ENCODE measurements at regions not wholly inside any gene's neighbourhood (a gene's known extent, or its start where the extent isn't known, plus 50 kb on each side); places are given as distances from the start of the nearest gene placed in this dataset.

DNA sequence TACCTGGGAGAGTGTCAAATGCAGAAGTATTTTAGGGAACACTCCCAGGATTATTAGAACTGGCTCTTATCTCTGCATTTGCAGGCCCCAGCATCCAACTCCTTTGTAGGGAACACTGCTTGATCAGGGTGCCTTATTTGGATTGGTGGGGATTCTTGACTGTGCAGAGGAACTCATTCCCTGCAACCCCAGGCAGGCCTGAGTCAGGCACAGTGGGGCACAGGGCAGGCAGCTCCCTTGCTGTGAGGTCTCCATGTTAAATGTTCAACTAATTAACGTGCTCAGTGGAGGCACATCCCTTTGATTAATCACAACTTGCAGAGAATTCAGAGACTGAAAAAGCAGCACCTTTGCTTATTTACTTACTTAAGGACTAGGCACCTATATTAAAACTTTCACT, 102.3 kb upstream of the TENM4 start:
- Histone ChIP-seq H3K27me3 (replicated peaks in 1 of 2; ENCODE audit: control insufficient read depth in 2 of 2, insufficient read depth in 2 of 2, low read length in 1 of 2) (no peaks in the 10 kb centered on the region; a peak in 1 of 4 replicates), H3K36me3 (ENCODE audit: control insufficient read depth in 2 of 2, insufficient read depth in 2 of 2, low read length in 1 of 2) (no peaks in the 10 kb centered on the region), H2AFZ (ENCODE audit: control insufficient read depth, low read depth, low read length) (no peak overlapping the region), H3K79me2 (ENCODE audit: control insufficient read depth, insufficient read depth, low read length) (no peaks in the 10 kb centered on the region), H3K9me3 (replicated peaks; ENCODE audit: control insufficient read depth, insufficient read depth, low read length) (no peaks in the 10 kb centered on the region; the same call in 2 of the 3 replicates), H4K20me1 (ENCODE audit: control insufficient read depth, insufficient read depth) (no peaks in the 10 kb centered on the region), H3K4me2 (ENCODE audit: control insufficient read depth, insufficient read depth) (no peak overlapping the region), H3K4me3 (no peak overlapping the region), H3K4me1 (ENCODE audit: control insufficient read depth, insufficient read depth, low read length) (no peaks in the 10 kb centered on the region), H3K9ac (ENCODE audit: control insufficient read depth, insufficient read depth, low read length) (no peak overlapping the region), H3K27ac (ENCODE audit: control insufficient read depth, insufficient read depth) (no peak overlapping the region)
- WGBS (ENCODE audit: insufficient coverage, insufficient replicate concordance, low lambda C conversion rate, missing lambda C conversion rate) = 0% methylated on average over 1 of the region's 1 CpG
- intact Hi-C loops (cut with micrococcal nuclease; ENCODE audit: unreplicated experiment) = no loop called here
- ATAC-seq (no peak), DNase-seq (ENCODE audit: low read depth, low spot score) (no peak), FAIRE-seq (no peak)
- in situ Hi-C loops (cut with MboI) = no loop called here
- RAD21 ChIA-PET (ENCODE audit: unreplicated experiment) = no interaction called here
- no TSS peak for BruUV-seq (replicated peaks)
- TF ChIP-seq TCF12 (IDR thresholded peaks at IDR 0.05; ENCODE audit: low read depth, low read length) (no peak), EGR1 (IDR thresholded peaks at IDR 0.05; ENCODE audit: borderline replicate concordance in 1 of 2, low read depth in 2 of 2, low read length in 2 of 2) (no peak)
- SMC1A ChIA-PET (ENCODE audit: uncharacterized antibody, unreplicated experiment) = no interaction called here
- CTCF ChIA-PET = no interaction called here
- POLR2A ChIA-PET = no interaction called here

DNA sequence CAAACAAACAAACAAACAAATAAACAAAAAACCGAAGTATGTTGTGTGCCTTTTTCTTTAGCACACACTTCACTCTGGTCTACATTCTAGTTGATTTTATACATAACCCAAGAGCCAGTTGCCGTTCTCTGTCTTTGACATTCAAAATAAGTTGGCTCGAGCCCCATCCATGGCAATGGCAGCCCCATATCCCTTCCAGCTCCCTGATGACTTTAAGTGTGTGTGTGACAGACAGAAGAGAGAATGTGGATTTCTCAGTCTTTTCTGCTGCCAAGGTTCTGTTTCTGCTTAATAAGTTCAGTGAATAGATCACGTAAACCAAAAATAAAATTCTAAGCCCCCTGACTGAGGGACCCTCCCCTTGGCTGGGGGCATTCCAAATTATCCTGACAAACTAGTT, 100.6 kb upstream of the TENM4 start:
- TF ChIP-seq ZNF622 (IDR thresholded peaks at IDR 0.05) (no peak), SMARCA5 (IDR thresholded peaks at IDR 0.05) (no peak), CBX3 (IDR thresholded peaks at IDR 0.05; ENCODE audit: borderline replicate concordance, low read depth) (no peak), SMAD1 (IDR thresholded peaks at IDR 0.05; ENCODE audit: low read depth, partially characterized antibody) (no peak), BACH1 (IDR thresholded peaks at IDR 0.05; ENCODE audit: borderline replicate concordance) (no peak), SIN3A (IDR thresholded peaks at IDR 0.05; ENCODE audit: low read depth, low read length) (no peak), SMC3 (IDR thresholded peaks at IDR 0.05; ENCODE audit: borderline replicate concordance, low read length) (no peak), POLR2AphosphoS2 (IDR thresholded peaks at IDR 0.05; ENCODE audit: low read depth, low read length) (no peak), IKZF2 (IDR thresholded peaks at IDR 0.05) (no peak), SREBF2 (IDR thresholded peaks at IDR 0.05; ENCODE audit: low read length) (no peak), BMI1 (IDR thresholded peaks at IDR 0.05; ENCODE audit: borderline replicate concordance) (no peak)
- TF ChIP-seq, protein P1, sequence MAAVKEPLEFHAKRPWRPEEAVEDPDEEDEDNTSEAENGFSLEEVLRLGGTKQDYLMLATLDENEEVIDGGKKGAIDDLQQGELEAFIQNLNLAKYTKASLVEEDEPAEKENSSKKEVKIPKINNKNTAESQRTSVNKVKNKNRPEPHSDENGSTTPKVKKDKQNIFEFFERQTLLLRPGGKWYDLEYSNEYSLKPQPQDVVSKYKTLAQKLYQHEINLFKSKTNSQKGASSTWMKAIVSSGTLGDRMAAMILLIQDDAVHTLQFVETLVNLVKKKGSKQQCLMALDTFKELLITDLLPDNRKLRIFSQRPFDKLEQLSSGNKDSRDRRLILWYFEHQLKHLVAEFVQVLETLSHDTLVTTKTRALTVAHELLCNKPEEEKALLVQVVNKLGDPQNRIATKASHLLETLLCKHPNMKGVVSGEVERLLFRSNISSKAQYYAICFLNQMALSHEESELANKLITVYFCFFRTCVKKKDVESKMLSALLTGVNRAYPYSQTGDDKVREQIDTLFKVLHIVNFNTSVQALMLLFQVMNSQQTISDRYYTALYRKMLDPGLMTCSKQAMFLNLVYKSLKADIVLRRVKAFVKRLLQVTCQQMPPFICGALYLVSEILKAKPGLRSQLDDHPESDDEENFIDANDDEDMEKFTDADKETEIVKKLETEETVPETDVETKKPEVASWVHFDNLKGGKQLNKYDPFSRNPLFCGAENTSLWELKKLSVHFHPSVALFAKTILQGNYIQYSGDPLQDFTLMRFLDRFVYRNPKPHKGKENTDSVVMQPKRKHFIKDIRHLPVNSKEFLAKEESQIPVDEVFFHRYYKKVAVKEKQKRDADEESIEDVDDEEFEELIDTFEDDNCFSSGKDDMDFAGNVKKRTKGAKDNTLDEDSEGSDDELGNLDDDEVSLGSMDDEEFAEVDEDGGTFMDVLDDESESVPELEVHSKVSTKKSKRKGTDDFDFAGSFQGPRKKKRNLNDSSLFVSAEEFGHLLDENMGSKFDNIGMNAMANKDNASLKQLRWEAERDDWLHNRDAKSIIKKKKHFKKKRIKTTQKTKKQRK (IDR thresholded peaks at IDR 0.05; ENCODE audit: low read depth, low read length) = no peak
- TF ChIP-seq, protein P2, sequence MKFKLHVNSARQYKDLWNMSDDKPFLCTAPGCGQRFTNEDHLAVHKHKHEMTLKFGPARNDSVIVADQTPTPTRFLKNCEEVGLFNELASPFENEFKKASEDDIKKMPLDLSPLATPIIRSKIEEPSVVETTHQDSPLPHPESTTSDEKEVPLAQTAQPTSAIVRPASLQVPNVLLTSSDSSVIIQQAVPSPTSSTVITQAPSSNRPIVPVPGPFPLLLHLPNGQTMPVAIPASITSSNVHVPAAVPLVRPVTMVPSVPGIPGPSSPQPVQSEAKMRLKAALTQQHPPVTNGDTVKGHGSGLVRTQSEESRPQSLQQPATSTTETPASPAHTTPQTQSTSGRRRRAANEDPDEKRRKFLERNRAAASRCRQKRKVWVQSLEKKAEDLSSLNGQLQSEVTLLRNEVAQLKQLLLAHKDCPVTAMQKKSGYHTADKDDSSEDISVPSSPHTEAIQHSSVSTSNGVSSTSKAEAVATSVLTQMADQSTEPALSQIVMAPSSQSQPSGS (IDR thresholded peaks at IDR 0.05; ENCODE audit: low read length) = no peak
- ATAC-seq = no peak
- no TSS peak for BruUV-seq (replicated peaks)
- no peak for DNase-seq (ENCODE audit: low read depth, low spot score)
- no peak overlapping the region for H3K4me2 ChIP-seq (ENCODE audit: control insufficient read depth, insufficient read depth)
- H3K9ac ChIP-seq (ENCODE audit: control insufficient read depth, insufficient read depth, low read length) = no peak overlapping the region
- H3K27me3 ChIP-seq (replicated peaks in 1 of 2; ENCODE audit: control insufficient read depth in 2 of 2, insufficient read depth in 2 of 2, low read length in 1 of 2) = no peaks in the 10 kb centered on the region; a peak in 1 of 4 replicates
- no peak for FAIRE-seq
- CTCF ChIA-PET = no interaction called here
- in situ Hi-C loops (cut with MboI) (no loop called here), intact Hi-C loops (cut with micrococcal nuclease; ENCODE audit: unreplicated experiment) (no loop called here)
- H3K4me1 ChIP-seq (ENCODE audit: control insufficient read depth, insufficient read depth, low read length) = no peaks in the 10 kb centered on the region
- H3K4me3 ChIP-seq = no peak overlapping the region
- no peaks in the 10 kb centered on the region for H3K79me2 ChIP-seq (ENCODE audit: control insufficient read depth, insufficient read depth, low read length)
- no peaks in the 10 kb centered on the region for H3K36me3 ChIP-seq (ENCODE audit: control insufficient read depth in 2 of 2, insufficient read depth in 2 of 2, low read length in 1 of 2)
- RAD21 ChIA-PET (ENCODE audit: unreplicated experiment) = no interaction called here
- SMC1A ChIA-PET (ENCODE audit: uncharacterized antibody, unreplicated experiment) = no interaction called here
- no peaks in the 10 kb centered on the region for H4K20me1 ChIP-seq (ENCODE audit: control insufficient read depth, insufficient read depth)
- no peaks in the 10 kb centered on the region; the same call in 2 of the 3 replicates for H3K9me3 ChIP-seq (replicated peaks; ENCODE audit: control insufficient read depth, insufficient read depth, low read length)
- no peak overlapping the region for H2AFZ ChIP-seq (ENCODE audit: control insufficient read depth, low read depth, low read length)
- no peak overlapping the region for H3K27ac ChIP-seq (ENCODE audit: control insufficient read depth, insufficient read depth)
- POLR2A ChIA-PET = no interaction called here
- WGBS (ENCODE audit: insufficient coverage, insufficient replicate concordance, low lambda C conversion rate, missing lambda C conversion rate) = 21% methylated on average over 4 of the region's 4 CpGs
